ENCODE measurements at regions not wholly inside any gene's neighbourhood (a gene's known extent, or its start where the extent isn't known, plus 50 kb on each side); places are given as distances from the start of the nearest gene placed in this dataset.

DNA sequence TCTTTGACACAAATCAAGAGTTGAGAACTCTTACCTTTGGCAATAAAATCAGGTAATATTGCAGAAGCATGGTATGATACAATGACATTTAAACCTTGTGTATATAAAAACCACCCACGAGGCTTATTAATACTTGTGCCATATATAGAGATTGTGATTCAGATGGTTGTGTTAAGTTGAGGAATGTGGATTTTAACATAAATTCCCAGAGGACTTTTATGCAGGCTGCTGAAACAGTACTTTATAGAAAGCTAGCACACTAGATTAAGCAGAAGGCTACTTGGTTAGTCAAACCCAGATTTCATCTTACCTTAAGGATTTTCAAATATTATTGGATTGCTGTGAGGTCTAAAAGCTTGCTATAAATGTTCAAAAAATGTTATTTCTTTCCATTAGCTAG is 325.7 kb upstream of the PCDH10 start:
- TF ChIP-seq, protein P1, sequence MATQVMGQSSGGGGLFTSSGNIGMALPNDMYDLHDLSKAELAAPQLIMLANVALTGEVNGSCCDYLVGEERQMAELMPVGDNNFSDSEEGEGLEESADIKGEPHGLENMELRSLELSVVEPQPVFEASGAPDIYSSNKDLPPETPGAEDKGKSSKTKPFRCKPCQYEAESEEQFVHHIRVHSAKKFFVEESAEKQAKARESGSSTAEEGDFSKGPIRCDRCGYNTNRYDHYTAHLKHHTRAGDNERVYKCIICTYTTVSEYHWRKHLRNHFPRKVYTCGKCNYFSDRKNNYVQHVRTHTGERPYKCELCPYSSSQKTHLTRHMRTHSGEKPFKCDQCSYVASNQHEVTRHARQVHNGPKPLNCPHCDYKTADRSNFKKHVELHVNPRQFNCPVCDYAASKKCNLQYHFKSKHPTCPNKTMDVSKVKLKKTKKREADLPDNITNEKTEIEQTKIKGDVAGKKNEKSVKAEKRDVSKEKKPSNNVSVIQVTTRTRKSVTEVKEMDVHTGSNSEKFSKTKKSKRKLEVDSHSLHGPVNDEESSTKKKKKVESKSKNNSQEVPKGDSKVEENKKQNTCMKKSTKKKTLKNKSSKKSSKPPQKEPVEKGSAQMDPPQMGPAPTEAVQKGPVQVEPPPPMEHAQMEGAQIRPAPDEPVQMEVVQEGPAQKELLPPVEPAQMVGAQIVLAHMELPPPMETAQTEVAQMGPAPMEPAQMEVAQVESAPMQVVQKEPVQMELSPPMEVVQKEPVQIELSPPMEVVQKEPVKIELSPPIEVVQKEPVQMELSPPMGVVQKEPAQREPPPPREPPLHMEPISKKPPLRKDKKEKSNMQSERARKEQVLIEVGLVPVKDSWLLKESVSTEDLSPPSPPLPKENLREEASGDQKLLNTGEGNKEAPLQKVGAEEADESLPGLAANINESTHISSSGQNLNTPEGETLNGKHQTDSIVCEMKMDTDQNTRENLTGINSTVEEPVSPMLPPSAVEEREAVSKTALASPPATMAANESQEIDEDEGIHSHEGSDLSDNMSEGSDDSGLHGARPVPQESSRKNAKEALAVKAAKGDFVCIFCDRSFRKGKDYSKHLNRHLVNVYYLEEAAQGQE (IDR thresholded peaks at IDR 0.05; ENCODE audit: borderline replicate concordance), result no peak
- TF ChIP-seq, protein P2, sequence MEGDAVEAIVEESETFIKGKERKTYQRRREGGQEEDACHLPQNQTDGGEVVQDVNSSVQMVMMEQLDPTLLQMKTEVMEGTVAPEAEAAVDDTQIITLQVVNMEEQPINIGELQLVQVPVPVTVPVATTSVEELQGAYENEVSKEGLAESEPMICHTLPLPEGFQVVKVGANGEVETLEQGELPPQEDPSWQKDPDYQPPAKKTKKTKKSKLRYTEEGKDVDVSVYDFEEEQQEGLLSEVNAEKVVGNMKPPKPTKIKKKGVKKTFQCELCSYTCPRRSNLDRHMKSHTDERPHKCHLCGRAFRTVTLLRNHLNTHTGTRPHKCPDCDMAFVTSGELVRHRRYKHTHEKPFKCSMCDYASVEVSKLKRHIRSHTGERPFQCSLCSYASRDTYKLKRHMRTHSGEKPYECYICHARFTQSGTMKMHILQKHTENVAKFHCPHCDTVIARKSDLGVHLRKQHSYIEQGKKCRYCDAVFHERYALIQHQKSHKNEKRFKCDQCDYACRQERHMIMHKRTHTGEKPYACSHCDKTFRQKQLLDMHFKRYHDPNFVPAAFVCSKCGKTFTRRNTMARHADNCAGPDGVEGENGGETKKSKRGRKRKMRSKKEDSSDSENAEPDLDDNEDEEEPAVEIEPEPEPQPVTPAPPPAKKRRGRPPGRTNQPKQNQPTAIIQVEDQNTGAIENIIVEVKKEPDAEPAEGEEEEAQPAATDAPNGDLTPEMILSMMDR (IDR thresholded peaks at IDR 0.05; ENCODE audit: poor library complexity, severe bottlenecking), result no peak
- TF ChIP-seq TAF1 (IDR thresholded peaks at IDR 0.05; ENCODE audit: low read depth) (no peak), EZH2 (IDR thresholded peaks at IDR 0.05; ENCODE audit: borderline replicate concordance, insufficient read depth, low read length, poor library complexity, severe bottlenecking) (no peak), POLR2AphosphoS5 (IDR thresholded peaks at IDR 0.05) (no peak), MXI1 (conservative IDR thresholded peaks at IDR 0.05; ENCODE audit: poor library complexity, severe bottlenecking) (no peak), RAD21 (conservative IDR thresholded peaks at IDR 0.05) (no peak)
